ENCODE measurements at regions not wholly inside any gene's neighbourhood (a gene's known extent, or its start where the extent isn't known, plus 50 kb on each side); places are given as distances from the start of the nearest gene placed in this dataset.

GRCh38 chr2:15881676-15882075 is 58.7 kb upstream of the MYCN start:
- DNase-seq: no peak

GRCh38 chr2:15882761-15883497 is 57.4 kb upstream of the MYCN start:
- DNase-seq: no peak

GRCh38 chr2:15883684-15884083 is 56.7 kb upstream of the MYCN start:
- no peak for DNase-seq

GRCh38 chr2:15884790-15885189 is 55.6 kb upstream of the MYCN start:
- DNase-seq: no peak

- DNase-seq: no peak
Observed at GRCh38 chr2:15886231-15886630, 54.1 kb upstream of the MYCN start.

GRCh38 chr2:15889442-15890123 is 50.8 kb upstream of the MYCN start:
- DNase-seq: peak; percentile 85 to 87

GRCh38 chr2:15890124-15890754 is 50.1 kb upstream of the MYCN start:
- no peak for DNase-seq

All from right lung (tissue), 2 donors.